GM19372 (cell line): ENCODE measurements at regions not wholly inside any gene's neighbourhood (a gene's known extent, or its start where the extent isn't known, plus 50 kb on each side); places are given as distances from the start of the nearest gene placed in this dataset.
"Not testable (repeated sequence)": the region's sequence is repeated elsewhere in the genome, so short reads cannot be mapped to it uniquely, and the experiment has no call there.

ENCODE experiments used
- ATAC-seq: cut with Tn5 transposase; IDR thresholded peaks from one replicate; pipeline ENCODE4 v1.9.1; 2021; ENCODE audit warnings: mild to moderate bottlenecking, low read depth, moderate library complexity; ENCODE audit not compliant: unreplicated experiment

DNA sequence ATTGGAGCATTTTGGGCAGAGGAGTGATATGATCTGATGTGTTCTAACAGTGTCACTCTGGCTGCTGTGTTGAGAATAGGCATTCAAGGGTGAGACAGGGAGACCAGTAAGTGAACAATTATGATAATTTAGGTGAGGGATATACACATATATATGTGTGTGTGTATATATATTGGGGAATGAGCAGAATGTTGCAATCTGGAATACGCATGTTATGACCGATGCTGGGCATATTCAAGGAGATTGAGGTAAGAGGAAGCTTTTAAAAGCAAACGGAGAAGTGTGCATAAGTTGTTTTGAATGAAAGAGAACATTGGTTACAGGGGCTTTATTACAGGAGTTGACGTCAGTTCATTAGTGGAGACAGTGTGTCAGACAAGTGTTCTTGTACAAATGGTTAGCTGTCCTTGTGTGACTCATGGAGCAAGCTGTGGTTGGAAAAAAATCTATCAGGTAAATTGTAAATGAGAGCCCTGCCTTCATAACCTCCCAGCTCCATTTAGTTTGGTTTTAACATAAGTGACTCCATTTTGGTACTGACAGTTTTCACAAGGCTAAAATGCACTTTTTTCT lies 442.5 kb upstream of the LCORL start:
- no peak for ATAC-seq

DNA sequence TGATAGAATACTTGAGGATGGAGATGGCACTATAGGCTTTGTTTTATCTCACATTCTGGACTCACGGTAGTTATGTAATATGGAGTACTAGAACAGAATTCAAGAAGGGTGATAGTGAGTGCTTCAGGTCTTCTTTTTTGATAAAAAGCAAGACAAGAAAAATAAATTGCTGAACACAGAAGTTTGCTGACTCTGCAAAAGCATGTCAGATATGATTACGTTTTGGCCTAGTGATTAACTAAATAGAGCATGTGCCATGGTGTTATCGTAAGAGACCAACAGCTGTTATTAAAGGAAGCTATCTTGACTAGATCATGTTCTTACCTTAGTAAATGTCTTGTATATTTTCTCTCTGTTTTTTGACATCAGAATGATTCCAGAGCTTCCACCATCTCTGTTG lies 436.9 kb upstream of the LCORL start:
- ATAC-seq: no peak

DNA sequence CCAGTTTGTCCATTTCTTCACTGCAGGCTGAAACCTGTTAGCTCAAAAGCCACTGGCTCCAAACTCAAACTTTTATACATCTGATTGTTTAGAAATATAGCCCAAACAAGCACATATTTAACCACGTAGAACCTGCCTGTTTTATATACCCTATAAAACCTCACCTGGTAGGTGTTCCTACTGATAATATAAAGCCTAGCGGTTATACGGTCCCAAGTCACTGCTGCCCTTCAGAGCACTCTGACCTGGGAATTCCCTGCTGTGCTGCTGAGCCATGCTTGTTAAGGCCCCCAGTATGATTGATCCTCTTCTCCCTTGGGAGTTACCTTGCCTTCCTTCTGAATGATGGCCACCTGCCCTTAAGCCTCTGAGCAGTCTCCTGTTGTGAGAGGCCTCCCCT lies 432.8 kb upstream of the LCORL start:
- no peak for ATAC-seq

DNA sequence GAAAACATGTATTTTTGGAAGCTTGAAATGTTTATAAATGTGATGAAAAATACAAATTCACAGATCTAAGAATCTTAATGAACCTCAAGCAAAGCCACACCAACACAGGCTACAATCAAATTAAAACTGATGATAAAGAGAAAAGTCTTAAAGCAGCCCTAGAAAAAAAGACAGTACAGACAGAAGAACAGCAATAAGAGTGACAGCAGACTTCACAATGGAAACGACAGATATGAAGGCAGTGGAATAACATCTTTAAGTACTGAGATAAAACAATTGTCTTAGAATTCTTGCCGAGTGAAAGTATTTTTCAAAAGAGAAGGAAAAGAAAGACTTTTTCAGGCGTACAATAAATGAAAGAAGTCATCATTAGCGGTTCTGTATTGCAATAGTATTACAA lies 423.6 kb upstream of the LCORL start:
- no peak for ATAC-seq

GRCh38 chr4:18444206-18444605 lies 422.7 kb upstream of the LCORL start:
- ATAC-seq: no peak

GRCh38 chr4:18442957-18443356 lies 421.4 kb upstream of the LCORL start:
- no peak for ATAC-seq

GRCh38 chr4:18441676-18442075 lies 420.1 kb upstream of the LCORL start:
- ATAC-seq: no peak

- no peak for ATAC-seq
Observed at GRCh38 chr4:18441203-18441590, 419.6 kb upstream of the LCORL start.

DNA sequence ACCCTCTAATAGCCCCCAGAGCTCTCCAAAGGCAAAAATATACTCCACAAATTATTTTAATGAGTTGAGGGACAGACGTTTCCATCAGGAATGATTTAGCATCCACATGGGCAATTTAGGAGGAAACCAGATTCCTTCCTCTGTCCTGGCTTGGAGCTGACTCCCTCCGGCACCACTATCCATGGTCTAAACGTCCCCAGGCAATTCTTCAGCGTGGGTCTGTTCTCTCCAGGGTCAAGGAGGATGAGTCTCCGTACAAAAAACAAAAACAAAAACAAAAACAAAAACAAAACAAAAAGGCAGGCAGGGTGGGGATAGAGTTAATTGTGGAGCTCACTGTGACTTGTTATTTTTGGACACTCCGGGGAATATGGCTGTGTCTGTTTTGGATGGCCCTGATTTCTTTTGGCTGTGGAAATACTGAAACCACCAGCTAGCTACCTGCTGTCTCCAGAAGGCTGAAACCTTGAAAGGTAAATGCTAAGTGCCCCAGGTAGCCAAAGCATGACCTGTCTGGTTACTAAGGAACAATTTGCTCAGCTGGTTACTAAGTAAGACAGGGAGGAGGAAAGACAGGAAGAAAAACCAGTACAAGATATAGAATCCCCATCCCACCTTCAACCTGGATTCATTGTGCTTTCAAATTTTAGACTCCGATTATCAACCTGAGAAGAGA lies 419.1 kb upstream of the LCORL start:
- no peak for ATAC-seq

GRCh38 chr4:18439311-18439710 lies 417.8 kb upstream of the LCORL start:
- no peak for ATAC-seq

DNA sequence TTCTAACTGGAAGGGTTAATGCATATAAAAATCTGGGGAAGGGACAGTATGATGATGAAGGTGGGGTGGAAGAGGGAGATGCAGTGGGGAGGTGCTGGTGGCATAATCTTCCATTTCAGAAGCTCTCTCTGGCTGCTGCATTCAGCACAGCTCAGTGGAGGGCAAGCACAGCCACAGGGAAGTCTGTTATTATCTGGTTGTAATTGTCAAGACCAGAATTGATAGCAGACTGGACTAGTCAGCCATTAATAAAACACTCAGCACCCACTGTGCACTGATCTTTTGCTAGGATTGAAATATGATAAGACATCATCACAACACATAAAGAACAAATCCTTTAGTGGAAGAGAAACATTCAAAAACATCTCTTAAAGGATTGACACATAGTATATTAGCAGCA lies 414.2 kb upstream of the LCORL start:
- ATAC-seq: no peak

- ATAC-seq: no peak
Observed at GRCh38 chr4:18422685-18423084, 401.1 kb upstream of the LCORL start.

DNA sequence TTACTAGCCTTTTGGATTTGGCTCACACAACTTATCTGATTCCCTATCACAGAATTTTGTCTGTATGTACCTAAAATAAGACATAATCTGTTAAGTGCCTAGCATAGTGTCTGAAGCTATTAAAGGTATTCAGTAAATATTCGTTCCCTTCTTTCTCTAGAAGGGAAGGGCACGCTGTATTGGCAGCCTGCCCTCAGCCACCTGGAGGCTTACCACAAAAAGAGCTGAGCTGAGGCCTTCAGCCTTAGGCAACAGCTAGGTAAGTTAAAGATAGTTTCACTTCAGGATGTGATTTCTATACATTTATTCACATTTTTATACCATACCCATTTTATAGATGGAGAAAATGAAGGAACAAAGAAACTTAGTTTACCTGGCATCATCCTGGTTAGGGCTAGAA lies 400.0 kb upstream of the LCORL start:
- ATAC-seq: no peak

DNA sequence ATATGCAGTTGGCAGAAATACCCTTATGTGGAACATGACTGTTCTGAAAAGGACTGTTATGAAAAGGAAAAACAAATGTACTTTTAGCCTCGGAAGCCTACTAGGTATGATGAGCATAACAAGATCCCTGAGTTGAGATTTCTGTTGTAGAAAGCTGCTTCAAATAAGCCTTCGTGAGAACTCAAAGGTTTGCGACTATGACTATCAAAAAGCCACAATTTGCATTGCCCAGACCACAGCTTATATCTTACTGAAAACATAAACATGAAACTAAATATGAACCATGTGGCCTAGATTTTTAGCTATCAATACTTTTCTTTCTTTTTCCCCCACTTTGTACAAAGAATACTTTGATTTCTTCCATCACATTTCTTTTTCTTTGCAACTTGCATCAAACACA lies 398.2 kb upstream of the LCORL start:
- ATAC-seq: no peak

DNA sequence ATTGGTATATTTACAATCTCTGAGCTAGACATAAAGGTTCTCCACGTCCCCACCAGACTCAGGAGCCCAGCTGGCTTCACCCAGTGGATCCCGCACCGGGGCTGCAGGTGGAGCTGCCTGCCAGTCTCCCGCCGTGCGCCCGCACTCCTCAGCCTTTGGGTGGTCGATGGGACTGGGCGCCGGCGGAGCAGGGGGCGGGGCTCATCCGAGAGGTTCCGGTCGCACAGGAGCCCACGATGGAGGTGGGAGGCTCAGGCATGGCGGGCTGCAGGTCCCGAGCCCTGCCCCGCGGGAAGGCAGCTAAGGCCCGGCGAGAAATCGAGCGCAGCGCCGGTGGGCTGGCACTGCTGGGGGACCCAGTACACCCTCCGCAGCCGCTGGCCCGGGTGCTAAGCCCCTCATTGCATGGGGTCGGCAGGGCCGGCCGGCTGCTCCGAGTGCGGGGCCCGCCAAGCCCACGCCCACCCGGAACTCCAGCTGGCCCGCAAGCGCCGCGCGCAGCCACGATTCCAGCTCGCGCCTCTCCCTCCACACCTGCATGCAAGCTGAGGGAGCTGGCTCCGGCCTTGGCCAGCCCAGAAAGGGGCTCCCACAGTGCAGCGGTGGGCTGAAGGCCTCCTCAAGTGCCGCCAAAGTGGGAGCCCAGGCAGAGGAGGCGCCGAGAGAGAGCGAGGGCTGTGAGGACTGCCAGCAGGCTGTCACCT lies 396.8 kb upstream of the LCORL start:
- ATAC-seq: not testable (repeated sequence)

- not testable (repeated sequence) for ATAC-seq
Observed at GRCh38 chr4:18417651-18418050, 396.1 kb upstream of the LCORL start.

DNA sequence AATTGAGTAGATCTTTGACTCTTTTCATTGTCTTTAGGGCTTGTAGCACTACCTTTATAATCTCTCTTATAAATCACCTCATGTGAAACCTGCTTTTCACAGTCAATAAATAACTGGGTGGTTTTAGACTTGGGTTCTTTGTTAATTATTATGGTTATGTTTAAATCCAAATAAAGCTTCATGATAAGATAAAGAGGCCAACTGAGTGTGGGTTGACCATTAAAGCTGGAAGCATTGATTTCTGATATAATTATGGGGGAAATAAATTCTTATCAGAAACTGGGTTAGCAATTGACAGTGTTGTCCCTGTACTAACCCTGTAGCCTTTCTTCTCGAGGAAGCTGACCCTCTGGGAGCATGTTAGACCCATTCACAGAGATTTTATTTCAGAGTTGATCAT lies 384.7 kb upstream of the LCORL start:
- ATAC-seq: no peak

DNA sequence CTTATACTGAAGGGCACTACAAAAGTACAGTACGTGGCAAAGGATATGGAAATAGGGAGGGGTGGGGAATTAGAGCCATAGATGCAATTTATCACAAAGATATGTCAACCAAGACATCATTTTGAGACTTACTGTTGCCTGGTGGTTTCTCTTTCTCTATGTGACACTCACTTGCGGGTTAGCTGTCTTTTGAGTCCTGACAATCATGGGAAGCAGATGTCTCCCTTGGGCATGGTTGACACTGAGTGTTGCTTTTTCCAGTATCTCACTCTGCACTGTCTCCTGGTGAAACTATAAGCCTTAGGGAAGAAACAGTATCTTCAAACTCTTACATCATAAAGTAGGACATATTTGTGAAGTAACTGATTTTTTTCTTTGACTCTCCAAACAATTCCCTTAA lies 383.5 kb upstream of the LCORL start:
- no peak for ATAC-seq

DNA sequence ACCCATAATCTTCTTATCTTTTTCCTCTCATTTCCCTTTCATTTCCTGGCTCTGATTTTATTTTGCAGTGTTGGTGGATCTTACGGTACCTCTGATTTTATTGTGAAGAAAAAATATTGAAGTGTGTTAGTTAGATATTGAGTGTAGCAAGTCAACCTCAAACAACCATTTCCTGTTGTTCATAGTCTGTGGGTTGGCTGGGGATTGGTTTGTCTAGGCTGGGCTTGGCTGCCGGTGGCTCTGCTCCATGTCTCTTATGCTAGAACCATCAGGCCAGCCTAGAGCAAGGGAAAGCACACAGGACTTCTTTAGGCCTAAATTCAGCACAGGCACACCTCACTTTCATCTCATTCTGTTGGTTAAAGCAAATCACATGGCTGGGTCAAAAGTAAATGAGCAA lies 383.1 kb upstream of the LCORL start:
- no peak for ATAC-seq

DNA sequence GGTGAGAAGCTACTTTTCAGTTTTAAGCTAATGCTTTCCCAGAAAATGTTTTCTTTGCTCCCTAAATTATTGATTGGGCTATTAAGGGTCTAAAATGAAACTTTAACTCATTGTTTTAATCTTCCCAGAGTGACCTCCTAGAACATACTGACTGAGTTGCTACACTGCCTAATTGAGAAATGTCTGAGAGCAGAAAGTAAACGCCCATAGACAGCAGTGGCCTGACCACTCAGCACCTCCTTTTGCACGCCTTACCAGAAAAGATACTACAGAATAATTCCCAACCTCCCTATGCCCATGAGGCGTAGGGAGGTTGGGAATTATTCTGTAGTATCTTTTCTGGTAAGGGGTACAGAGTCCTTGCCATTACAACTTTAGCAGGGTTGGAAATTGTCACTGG lies 381.8 kb upstream of the LCORL start:
- ATAC-seq: no peak

DNA sequence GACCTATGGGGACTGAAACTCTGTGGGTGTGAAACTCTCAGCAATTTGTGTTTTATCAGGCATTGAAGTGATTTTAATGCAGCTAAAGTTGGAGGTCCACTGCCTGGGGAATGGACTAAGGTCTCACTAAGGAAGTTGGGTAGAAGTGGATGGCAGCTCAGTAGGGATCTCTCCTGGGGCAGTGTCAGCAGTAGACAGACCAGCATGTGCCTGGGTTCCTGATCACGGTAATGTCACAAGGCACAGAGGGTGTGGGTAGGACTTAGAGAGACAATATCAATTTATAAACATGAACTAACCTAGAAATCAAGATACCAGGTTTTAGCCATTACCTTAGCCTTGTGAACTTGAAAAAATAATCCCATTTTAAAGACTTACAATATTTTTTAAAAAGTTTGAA lies 380.3 kb upstream of the LCORL start:
- no peak for ATAC-seq

- ATAC-seq: no peak
Observed at GRCh38 chr4:18401425-18401824, 379.9 kb upstream of the LCORL start.
